Activated CD4-positive, alpha-beta T cell treated with anti-CD3 and anti-CD28 coated beads, Interleukin-2, Interleukin-4, amounts not matched to agents 100 ng/mL and 50 ng/mL, durations not matched to agents 16 hours and 8 hours (primary cell): ENCODE measurements at regions not wholly inside any gene's neighbourhood (a gene's known extent, or its start where the extent isn't known, plus 50 kb on each side); places are given as distances from the start of the nearest gene placed in this dataset.
A peak's percentile ranks its signal among the peaks of the same experiment; 100 is the strongest.
"Not testable (repeated sequence)": the region's sequence is repeated elsewhere in the genome, so short reads cannot be mapped to it uniquely, and the experiment has no call there.

ENCODE experiments used
- DNase-seq: peaks from one replicate; pipeline ENCODE4 v3.0.0-alpha.2; 2020; ENCODE audit warnings: low spot score

DNA sequence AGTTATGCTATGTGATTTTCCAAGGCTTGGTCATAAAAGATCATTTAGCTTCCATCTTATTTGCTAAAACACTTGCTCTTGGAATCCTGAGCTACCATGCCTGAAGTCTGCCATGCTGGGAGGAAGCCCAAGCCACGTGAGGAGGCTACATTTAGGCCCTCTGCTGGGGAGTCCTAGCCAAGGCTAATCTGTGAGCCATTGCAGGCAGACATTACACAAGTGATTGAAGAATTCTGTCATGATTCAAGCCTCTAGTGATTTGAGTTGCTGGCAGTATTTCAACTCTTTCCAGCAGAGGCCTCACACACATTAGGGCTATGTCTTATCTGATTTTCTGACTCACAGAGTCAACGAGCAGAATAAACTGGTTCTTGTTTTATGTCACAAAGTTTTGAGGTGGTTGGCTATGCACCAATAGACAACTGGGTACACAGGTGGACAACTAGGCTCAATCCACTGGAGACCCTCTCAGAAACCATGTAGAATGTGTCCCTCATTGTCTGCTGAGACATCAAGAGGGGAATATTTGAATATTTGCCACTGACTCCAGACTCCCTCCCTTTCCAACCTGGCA, 227.2 kb upstream of the SULF2 start:
- no peak for DNase-seq

DNA sequence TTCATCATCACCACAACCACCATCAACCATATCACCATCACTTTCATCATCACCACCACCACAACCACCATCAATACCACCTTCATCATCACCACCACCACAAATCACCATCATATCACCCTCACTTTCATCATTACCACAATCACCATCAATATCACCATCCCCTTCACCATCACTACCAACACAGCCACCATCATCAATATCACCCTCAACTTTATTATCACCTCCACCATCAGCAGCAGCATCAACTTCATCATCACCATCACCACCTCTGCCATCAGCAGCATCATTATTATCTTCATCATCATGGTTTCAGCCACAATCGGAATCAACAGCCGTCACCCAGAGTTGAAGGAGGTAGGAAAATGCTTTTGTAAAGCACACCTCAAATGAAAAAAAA, 225.7 kb upstream of the SULF2 start:
- no peak for DNase-seq

DNA sequence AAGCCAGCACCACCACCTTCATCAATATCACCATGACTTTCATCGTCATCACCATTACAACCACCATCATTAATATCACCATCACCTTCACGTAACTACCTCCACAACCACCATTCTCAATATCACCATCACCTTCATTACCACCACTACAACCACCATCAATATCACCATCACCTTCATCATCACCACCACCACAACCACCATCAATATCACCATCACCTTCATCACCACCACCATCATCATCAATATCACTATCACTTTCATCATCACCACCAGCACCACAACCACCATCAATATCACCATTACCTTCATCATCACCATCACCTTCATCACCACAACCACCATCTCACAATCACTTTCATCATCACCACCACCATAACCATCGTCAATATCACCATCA, 225.3 kb upstream of the SULF2 start:
- DNase-seq: no peak

DNA sequence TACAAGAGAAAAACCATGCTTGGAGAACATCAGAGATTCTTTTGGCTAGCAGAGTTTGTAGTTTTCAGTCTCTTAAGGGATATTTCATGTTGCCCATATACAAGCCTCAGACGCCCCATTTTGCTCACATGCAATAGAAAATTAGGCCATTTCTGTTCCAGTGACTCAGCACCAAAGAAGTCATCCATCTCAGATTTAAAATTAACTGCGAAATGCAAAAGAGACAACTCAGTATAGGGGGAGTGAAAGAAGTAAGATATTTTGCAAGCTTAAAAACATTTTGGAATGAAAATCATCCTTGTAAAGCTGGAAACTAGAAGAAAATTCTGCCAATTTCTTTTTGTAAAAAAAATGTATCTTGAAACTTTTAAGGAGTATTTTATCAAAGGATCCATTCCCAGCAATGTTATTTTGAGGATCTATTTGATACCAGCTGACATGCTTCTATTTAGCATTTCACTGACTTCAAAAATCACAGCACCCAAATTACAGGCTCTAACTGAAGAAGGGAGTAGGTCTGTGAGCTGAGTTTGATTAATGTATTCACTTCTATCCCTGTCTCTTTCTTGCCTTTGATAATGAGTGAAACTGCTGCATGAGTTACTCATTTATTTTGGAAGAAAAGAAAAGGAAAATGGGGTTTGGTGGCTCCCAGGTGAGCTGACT, 223.7 kb upstream of the SULF2 start:
- DNase-seq: no peak

DNA sequence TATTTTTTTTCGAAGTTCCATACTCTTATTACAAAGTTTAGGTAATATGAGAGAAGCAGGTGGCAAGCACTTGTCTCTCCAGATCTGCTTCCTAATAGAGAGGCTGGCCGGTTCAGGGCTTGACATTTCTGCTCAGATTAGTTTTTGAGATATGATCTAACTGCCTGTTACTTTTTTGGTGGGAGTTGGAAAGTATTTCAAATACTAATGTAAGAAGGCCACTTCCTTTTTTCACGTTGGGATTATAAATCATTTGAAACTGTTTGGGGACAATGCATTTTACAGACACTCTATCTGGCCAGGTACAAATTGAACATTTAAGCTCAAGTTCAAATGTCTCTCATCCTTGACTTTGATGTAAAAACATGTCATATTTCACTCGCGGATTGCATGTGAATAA, 222.1 kb upstream of the SULF2 start:
- DNase-seq: no peak

DNA sequence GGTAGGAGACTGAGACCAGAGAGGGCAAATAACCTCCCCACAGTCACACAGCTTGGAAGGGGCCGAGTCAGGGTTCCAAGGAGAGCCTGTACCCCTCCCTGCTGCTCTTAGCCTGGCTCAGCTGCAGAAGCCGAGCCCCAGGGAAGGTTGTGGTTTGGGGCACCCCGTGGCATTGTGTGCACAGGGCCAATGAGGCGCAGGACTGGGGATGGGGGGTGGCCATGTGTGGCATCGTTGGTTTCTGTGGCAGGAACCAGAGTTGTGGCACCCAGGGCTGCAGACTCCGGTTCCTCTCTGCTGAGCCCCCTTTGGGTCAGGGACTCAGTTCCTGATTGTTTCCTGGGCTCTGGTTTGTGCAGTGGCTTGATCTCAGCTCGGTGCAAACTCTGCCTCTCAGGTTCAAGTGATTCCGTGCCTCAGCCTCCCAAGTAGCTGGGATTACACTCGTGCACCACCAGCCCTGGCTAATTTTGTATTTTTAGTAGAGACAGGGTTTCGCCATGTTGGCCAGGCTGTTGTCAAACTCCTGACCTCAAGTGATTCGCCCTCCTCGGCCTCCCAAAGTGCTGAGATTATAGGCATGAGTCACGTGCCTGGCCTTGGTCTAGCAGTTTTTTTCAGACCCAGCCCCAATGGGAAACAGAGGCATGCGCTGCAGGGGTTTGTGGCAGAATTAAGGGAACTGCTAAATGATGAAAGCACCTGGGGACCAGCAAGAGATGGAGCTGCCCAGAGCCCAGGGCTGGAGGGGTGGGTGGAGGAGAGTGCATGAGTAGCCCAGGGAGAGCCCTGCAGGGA, 221.0 kb upstream of the SULF2 start:
- DNase-seq: no peak

DNA sequence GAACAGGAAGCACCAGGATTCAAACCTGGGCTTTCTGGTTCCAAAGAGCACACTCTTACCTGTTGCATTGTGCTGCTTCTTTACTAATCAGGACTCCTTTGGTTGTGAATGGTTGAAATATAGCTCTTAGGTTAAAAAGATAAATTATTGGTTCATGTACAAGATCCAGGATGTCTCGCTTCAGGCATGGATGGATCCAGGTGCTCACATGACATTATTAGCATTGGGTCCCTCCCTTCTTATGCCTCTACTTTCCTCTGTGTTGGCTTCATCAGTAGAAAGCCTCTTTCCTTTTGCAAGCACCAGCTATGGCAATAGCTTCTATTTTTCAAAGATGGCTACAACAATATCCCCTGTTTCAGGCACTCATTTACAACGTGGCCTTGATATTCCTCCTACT, 217.7 kb upstream of the SULF2 start:
- DNase-seq: no peak

DNA sequence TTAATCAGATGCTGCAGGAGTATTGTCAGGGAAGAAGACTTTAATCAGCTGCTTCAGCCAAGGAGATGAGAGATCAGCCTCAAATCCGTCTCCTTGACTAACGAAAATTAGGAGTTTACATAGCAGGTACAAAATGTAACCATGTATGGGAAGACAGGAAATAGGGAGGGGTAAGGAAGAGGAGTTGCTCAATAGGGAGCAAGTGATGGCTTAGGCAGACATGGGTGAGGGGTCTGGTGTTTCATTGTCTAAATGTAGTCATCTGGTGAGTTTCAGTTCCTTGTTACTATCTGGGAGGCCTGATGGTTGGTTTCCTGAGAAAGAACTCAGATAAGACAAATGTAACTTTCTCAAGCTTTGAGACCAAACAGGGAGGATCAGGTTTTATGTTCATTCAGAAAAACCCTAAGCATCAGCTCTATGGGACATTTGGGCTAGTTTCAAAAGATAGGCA, 217.3 kb upstream of the SULF2 start:
- DNase-seq: peak; percentile 6

DNA sequence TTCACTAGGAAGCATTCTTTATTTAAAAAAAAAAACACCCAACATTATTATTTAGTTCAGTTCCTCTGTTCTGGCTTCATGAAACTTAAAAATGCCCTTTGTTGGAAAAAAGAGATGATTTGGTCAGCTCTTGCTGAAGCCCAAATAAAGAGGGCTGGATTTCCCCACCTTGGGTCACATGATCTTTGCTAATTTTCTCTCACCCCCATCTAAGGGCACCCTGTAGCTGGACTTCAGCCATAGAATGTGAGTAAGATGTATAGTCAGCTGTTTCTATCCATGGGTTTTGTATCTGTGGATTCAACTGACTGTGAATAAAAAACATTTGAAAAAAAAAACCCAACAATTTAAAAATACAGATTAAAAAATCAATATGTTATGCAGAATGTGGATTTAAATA, 213.9 kb upstream of the SULF2 start:
- DNase-seq: no peak

DNA sequence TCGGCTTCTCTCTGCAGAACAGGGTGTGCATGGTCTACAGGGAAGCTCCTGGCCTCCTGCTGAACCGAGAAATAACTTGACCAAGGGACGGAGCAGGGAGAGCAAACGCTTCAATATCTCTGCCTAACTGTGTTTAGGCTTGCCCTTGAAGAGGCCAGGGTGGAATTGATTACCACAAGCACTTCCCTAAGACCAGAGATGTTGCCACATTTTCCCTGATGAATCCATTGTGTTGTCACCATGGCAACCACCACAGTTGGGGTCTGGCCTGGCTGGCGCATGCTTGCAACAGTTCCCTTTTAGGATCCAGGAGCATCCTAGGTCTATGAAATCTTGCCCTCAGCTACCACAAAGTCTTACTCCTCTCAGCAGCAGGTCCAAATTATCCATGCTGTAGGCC, 213.5 kb upstream of the SULF2 start:
- no peak for DNase-seq

DNA sequence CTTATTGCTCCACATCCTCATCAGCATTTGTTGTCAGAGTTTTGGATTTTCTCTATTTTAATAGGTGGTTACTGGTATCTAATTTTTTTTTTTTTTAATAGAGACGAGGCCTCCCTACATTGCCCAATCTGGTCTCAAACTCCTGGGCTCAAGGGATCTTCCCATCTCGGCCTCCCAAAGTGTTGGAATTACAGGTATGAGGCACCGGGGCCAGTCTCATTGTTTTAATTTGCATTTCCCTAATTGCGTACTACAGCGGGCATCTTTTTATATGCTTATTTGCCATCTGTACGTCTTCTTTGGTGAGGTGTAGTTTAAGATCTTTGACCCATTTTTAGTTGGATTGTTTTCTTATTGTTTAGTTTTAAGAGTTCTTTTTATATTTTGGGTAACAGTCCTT, 210.4 kb upstream of the SULF2 start:
- no peak for DNase-seq

DNA sequence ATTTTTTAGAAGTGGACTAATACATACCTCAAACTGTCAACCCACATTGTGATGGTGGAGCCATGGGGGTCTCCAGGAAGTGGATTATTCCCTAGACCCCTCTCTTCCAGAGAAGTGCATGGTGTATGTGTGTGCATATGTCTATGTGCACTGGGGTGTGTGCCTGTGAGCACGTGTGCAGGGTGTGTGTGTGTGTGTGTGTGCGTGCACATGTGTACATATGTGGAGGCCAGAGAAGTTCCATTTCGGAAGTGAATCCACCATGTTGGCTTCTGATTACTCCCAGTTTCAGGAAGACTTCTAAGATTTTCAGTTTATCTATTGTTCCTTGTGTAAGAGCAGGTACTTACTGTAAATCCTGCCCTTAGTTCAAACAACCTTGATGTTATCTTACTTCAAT, 208.5 kb upstream of the SULF2 start:
- no peak for DNase-seq

DNA sequence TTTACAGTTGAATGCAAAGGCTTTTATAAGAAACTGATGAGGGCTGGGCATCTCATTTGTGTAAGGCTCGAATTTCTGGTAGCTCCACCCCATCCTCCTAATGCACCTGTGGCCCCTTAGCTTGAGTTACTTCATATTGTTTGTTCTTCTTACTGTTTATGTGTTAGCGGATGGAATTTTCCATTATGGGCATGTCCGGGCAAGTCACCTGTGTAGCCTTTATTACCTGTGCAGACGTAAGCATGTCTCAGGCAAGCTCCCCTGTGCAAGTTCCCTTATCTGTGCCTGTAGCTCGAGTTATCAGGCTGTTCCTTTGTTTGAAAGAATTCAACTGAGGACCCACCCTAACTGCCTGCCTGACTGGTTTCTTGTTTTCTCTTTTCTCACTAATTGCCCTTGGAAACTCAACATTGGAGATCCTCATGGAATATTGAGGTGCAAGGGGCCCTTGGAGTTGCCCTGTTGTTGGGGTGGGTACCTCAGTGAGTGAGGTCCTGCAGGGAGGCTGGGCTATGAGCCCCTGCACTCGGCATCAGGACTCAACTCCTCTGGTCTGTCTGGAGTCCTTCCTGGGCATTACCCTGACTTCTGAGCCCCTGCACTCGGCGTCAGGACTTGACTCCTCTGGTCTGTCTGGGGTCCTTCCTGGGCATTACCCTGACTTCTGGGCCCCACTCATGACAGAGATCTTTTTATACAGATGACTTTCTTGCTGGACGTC, 207.9 kb upstream of the SULF2 start:
- no peak for DNase-seq

DNA sequence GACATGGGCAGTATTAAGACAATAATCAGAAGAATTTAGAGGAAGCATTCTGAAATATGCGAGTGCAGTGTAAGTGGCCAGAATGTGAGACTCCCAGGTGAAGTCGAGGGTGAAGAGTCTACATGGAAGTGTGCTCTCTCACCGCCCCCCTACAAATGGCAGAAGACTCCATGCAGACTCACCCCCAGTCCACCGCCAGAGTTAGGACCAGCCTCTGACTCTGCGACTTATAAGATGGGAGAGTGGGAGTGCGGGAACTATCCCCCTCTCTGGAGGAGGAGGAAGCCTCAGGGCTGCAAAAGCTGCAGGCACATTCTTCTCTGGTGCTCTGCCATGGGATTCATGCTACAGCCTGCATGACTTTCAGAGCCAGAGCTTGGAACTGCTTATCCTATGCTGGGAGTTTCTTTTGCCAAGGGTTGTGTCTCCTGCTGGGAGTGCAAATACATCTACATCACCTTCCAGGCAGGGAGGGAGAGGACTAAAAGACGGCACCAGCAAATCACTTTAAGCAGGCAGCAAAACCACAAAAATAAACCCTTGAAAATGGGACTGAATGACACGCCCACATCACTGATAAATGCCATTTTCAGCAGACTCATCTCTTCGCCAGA, 206.7 kb upstream of the SULF2 start:
- DNase-seq: no peak

DNA sequence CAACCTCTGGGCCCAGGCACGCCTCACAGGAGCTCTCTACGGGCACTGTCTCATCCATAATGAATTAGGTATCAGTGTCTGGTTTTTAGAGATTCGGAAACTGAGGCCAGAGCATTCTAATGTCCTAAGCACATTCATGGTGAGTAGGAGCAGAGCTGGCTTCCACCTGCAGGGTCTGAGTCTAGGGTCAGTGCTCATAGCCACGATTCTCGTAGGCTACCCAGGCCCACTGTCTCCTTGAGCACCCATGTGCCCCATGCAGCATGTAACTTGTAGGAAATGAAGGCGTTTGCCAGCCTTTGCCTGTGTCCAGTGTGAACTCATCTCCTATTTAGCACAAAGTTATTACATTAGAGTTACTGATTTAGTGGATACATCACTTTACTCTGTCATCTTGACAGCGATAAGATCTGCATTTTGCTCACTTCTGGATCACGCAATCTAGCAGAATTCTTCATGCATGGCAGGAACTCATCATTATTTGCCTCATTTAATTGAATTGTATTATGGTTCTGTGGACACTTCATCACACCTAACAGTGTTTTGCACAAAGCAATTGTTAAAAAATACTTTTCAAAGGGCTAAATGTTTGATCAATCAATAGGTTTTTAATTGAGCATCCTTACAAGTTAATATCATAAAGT, 205.3 kb upstream of the SULF2 start:
- no peak for DNase-seq

DNA sequence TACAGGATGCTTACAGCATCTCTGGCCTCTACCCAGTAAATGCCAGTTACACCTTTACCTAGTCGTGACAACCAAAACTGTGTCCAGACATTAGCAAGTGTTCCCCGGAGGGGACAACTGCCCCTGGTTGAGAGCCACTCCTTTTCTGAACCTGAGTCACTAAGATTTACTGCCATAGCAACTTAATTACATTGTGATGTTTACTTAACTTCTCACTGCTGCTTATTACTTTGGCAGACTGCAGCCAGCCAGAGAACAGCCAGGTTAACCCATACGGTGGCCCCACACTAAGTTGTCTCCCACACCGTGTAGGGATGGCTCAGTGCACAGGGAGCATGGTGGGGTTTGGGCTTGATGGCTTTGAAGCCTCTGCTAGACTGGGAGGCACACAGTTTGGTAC, 204.7 kb upstream of the SULF2 start:
- no peak for DNase-seq

DNA sequence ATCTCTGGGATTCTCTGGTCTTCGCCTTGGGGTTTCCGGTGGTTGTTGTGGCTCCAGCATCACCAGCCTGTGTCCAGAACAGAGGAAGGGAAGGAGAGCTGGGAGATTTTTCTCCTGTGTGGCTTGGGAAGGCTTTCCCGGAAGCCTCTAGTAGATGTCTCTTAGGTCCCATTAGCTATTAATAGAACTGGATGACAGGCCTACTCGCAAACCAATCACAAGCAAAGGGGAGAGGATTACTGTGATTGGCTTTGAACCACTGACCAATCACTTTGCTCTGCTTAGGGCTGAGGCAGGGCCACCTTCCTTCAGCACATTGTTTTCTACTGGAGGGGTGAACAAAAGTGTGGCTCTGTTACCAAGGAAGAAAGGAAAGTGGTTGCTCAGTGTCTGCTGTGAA, 203.4 kb upstream of the SULF2 start:
- DNase-seq: no peak

DNA sequence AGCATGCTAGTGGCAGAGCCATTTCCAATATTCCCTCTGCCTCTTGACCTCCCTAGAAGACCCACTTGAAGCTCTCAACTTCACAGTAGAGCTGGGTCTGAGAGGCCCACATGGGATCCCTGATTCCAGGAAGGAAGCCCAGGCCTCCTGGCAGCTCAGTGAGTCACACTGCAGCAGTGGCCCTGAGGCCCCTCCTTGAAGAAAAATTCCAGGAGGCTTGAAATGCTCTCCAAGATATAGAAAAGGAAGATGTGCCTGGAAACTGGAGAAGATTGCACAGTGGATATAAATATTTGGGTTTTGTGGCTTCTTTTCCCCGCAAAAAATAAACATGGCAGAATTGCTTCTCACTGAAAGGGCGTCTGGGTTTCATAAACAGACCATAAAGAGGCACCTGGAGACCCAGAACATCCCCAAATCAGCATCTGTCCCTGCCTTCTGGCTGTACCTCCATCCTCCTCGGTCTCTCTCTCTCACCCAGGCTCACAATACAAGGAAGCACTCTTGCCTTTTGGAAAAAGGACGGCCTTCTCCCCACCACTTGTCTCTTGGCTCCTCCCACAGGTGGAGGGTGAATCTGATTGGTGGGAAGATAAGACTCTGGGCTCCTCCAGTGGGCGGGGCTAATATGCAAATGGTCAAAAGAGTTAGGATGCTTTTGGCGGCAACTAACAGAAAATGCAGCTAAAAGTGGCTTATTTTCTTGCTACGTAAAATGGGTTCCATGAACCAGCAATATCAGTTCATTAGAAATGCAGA, 200.0 kb upstream of the SULF2 start:
- no peak for DNase-seq

DNA sequence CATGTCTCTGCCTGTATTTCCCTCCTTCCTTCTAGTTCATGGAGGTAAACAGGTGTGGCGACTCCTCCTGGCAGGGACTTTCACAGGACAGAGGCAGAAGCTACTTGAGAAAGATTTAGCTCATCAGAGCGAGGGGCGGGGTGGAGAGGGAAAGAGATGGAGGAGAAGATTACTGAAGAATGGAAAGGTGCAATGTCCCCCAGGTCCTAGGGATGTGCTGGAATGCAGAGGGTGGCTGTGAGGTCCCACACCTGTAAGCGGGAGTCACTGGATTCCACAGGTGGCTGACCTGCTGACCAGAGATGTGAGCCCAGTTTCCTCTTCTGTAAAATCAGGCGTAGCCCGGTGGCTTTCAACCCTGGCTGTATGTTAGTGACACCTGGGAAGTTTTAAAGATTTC, 199.2 kb upstream of the SULF2 start:
- no peak for DNase-seq

DNA sequence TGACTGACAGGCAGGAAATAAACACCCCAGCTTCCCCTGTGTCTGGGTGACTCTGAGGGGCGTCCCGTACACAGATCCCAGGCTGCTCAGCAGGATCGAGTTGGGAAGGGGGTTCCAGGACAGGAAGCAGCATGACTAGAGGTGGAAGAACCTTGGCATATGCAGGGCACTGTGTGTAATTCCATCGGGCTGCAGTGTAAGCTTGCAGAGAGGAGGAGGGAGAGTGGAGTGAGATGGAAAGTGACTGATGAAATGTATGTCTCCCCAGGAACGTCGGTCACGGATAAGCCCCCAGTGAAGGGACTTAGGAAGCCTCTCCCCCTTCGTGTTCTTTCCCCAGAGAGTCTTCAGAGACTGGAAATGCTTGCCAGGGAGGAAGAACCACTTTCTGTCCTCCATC, 198.4 kb upstream of the SULF2 start:
- not testable (repeated sequence) for DNase-seq
